Skeletal muscle satellite cell (primary cell): ENCODE measurements at regions not wholly inside any gene's neighbourhood (a gene's known extent, or its start where the extent isn't known, plus 50 kb on each side); places are given as distances from the start of the nearest gene placed in this dataset. TPM values are rescaled to one million over a fixed set of nuclear protein-coding genes. Genes with fewer than 3 reads are reported as not detected.
"Not testable (repeated sequence)": the region's sequence is repeated elsewhere in the genome, so short reads cannot be mapped to it uniquely, and the experiment has no call there.

Experiments used
- H3K27me3 ChIP-seq: 2 replicates; pipeline ENCODE4 v1.7.0; 2013; ENCODE audit warnings: low read length; ENCODE audit not compliant: control insufficient read depth, insufficient read depth
- H3K36me3 ChIP-seq: 2 replicates; pipeline ENCODE4 v1.7.0; 2013; ENCODE audit warnings: mild to moderate bottlenecking, control low read depth, low read length; ENCODE audit not compliant: insufficient read depth
- H3K4me1 ChIP-seq: 2 replicates; pipeline ENCODE4 v1.7.0; 2013; ENCODE audit warnings: low read length; ENCODE audit not compliant: control insufficient read depth, insufficient read depth
- H3K4me2 ChIP-seq: 2 replicates; pipeline ENCODE4 v1.7.0; 2013; ENCODE audit warnings: mild to moderate bottlenecking, low read length
- H3K4me3 ChIP-seq: 2 replicates; pipeline ENCODE4 v1.7.0; 2013; ENCODE audit warnings: low read length
- H3K9ac ChIP-seq: 2 replicates; pipeline ENCODE4 v1.7.0; 2013; ENCODE audit warnings: mild to moderate bottlenecking, low read depth, low read length, moderate library complexity
- H3K9me3 ChIP-seq: replicated peaks from 2 replicates; pipeline ENCODE4 v1.7.0; 2013; ENCODE audit warnings: mild to moderate bottlenecking, control low read depth, low read length
- small RNA-seq: library from RNA; depleted of rRNA; stranded (forward); fragments of <200 nt; gene quantifications from one replicate; pipeline ENCODE3, GENCODE V24; 2012

- H3K4me2 ChIP-seq, H3K4me3 ChIP-seq, H3K9me3 ChIP-seq, H3K27me3 ChIP-seq, H3K36me3 ChIP-seq, H3K9ac ChIP-seq, H3K4me1 ChIP-seq: not testable (repeated sequence)
These were observed 49.9 kb upstream of the NOTCH2NLA start for GRCh38 chr1:146278758-146279157.

Small RNA genes in the stretch of these regions (small RNA-seq; reads per million reads assigned to genes)
- gene RF00003: 50.1 reads per million, percentile 96 among the genes with 10 or more reads in this experiment
- not detected for gene RF00619
- gene RNA5SP536: not detected
- not detected for gene RNU6-1071P
